Natural killer cell (primary cell): ENCODE measurements at regions not wholly inside any gene's neighbourhood (a gene's known extent, or its start where the extent isn't known, plus 50 kb on each side); places are given as distances from the start of the nearest gene placed in this dataset.

ENCODE experiments used
- ATAC-seq, 3 donors: fragments of 150-1000 bp in 2 of 3; fragments of 200-7000 bp in 1 of 3; cut with Tn5 transposase; 1 replicate in 1 of 3; 2 replicates in 2 of 3; pipeline ENCODE4 v1.10.0; 2021; ENCODE audit warnings: mild to moderate bottlenecking in 2 of 3, moderate library complexity in 2 of 3
- DNase-seq, 2 donors: peaks; one replicate each; pipeline versions ENCODE4 v3.0.0 to v3.0.0-alpha.2; 2013 to 2021; ENCODE audit warnings: mixed read lengths in 1 of 2
- H3K27ac ChIP-seq: one replicate; pipeline ENCODE4 v1.5.1; 2013; ENCODE audit warnings: mild to moderate bottlenecking, low read length
- H3K27me3 ChIP-seq: one replicate; pipeline ENCODE4 v1.6.1; 2013; ENCODE audit warnings: low read length; ENCODE audit not compliant: control insufficient read depth, insufficient read depth
- H3K36me3 ChIP-seq: one replicate; pipeline ENCODE4 v1.6.1; 2013; ENCODE audit warnings: low read length; ENCODE audit not compliant: control insufficient read depth, insufficient read depth
- H3K4me1 ChIP-seq: one replicate; pipeline ENCODE4 v1.6.1; 2013; ENCODE audit warnings: low read length; ENCODE audit not compliant: control insufficient read depth, insufficient read depth
- H3K4me3 ChIP-seq: one replicate; pipeline ENCODE4 v1.5.1; 2013; ENCODE audit warnings: low read length
- H3K9me3 ChIP-seq: one replicate; pipeline ENCODE4 v1.6.1; 2013; ENCODE audit warnings: low read length; ENCODE audit not compliant: control insufficient read depth, insufficient read depth
- H3K27ac Mint-ChIP-seq, 2 donors: one replicate each; pipeline ENCODE4 v1.8.0; 2022; ENCODE audit warnings: mild to moderate bottlenecking in 2 of 2, mixed read lengths in 2 of 2, moderate library complexity in 1 of 2
- H3K27me3 Mint-ChIP-seq, 2 donors: one replicate each; pipeline ENCODE4 v1.8.0; 2022; ENCODE audit warnings: low read depth in 2 of 2, mixed read lengths in 2 of 2
- H3K36me3 Mint-ChIP-seq: one replicate; pipeline ENCODE4 v1.8.0; 2022; ENCODE audit warnings: mixed read lengths
- H3K4me1 Mint-ChIP-seq, 2 donors: one replicate each; pipeline ENCODE4 v1.8.0; 2022; ENCODE audit warnings: mixed read lengths in 2 of 2
- H3K4me3 Mint-ChIP-seq: one replicate; pipeline ENCODE4 v1.8.0; 2022; ENCODE audit warnings: mild to moderate bottlenecking, moderate library complexity, mixed read lengths
- H3K9me3 Mint-ChIP-seq, 2 donors: one replicate each; pipeline ENCODE4 v1.8.0; 2022; ENCODE audit warnings: mixed read lengths in 2 of 2
- WGBS: methylation state at CpG from one replicate; pipeline ENCODE4 v1.1.7; 2013; ENCODE audit warnings: missing lambda C conversion rate; ENCODE audit not compliant: insufficient coverage; 5-methylcytosine and 5-hydroxymethylcytosine counted together
- intact Hi-C: fragments of 100-400 bp; cut with micrococcal nuclease; formaldehyde crosslinking; loops from one replicate; pipeline ENCODE4 v1.14.2; 2022
- TF ChIP-seq, protein P1 (sequence below): fragments of 200-600 bp; IDR thresholded peaks from one replicate; pipeline ENCODE4 v1.8.0; 2022; ENCODE audit warnings: antibody characterized with exemption

DNA sequence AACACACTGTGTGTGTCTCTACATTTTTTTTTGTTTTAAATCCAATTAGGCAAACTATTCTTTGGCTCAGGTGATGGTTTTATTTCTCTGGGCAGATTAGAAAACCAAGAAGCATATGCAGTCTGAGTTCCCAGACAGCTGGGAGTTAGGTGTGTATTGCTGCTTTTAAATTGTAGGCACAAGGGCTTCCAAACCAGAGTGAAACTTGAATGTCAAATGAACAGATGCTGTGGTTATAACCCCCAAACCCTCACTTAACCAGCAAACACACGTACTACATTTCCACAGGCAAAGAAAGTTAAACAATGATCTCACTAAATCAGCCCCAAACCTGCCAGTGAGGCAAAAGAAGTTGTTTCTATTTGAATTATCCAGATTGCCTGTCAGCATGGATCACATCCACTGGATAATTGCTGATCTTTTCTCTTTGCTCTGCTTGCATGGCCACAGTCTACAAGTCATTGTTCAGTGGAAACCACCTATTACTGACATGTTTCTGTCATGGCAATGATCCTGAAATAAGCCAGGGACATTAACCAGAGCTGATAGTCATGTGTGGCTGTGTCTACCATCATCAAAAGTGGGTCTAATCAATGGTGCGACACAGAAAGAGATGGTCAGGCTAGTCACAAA is 576.5 kb upstream of the PLXNA2 start:
- Mint-ChIP-seq H3K4me3 (no peak overlapping the region), H3K27ac (no peak overlapping the region), H3K27me3 (no peaks in the 10 kb centered on the region), H3K4me1 (no peaks in the 10 kb centered on the region), H3K36me3 (no peaks in the 10 kb centered on the region), H3K9me3 (peaks cover 4 to 5% of the 10 kb centered on the region in 2 donors)
- Histone ChIP-seq H3K4me1 (no peaks in the 10 kb centered on the region), H3K27me3 (no peaks in the 10 kb centered on the region), H3K9me3 (no peaks in the 10 kb centered on the region), H3K36me3 (no peaks in the 10 kb centered on the region), H3K4me3 (no peak overlapping the region), H3K27ac (no peak overlapping the region)
- 0% methylated on average over 1 of the region's 2 CpGs for WGBS
- TF ChIP-seq, protein P1, sequence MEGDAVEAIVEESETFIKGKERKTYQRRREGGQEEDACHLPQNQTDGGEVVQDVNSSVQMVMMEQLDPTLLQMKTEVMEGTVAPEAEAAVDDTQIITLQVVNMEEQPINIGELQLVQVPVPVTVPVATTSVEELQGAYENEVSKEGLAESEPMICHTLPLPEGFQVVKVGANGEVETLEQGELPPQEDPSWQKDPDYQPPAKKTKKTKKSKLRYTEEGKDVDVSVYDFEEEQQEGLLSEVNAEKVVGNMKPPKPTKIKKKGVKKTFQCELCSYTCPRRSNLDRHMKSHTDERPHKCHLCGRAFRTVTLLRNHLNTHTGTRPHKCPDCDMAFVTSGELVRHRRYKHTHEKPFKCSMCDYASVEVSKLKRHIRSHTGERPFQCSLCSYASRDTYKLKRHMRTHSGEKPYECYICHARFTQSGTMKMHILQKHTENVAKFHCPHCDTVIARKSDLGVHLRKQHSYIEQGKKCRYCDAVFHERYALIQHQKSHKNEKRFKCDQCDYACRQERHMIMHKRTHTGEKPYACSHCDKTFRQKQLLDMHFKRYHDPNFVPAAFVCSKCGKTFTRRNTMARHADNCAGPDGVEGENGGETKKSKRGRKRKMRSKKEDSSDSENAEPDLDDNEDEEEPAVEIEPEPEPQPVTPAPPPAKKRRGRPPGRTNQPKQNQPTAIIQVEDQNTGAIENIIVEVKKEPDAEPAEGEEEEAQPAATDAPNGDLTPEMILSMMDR: no peak
- DNase-seq: no peak
- intact Hi-C loops: no loop called here
- ATAC-seq: no peak

DNA sequence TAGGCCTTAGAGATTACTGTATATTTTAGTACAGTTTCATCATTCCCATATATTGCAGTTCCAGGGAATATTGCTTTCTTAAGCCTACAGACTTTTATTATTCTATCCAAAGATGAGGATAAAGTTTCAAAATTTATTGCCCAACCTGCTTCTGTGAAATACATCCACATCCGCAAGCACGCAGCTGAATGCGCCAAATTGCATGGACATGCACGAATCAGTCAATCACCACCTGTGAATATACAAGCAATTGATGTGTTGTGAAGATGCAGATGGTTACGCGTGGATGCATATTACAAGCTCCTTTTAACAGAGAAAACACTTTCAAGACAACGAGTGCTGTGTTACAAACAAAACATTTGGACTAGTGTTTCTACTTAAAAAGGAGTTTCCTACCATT is 577.8 kb upstream of the PLXNA2 start:
- 82% methylated on average over 5 of the region's 7 CpGs for WGBS
- H3K27ac Mint-ChIP-seq: no peak overlapping the region
- TF ChIP-seq, protein P1: no peak
- Histone ChIP-seq H3K36me3 (no peaks in the 10 kb centered on the region), H3K27ac (no peak overlapping the region), H3K9me3 (no peaks in the 10 kb centered on the region), H3K4me3 (no peak overlapping the region), H3K4me1 (no peaks in the 10 kb centered on the region), H3K27me3 (no peaks in the 10 kb centered on the region)
- intact Hi-C loops: no loop called here
- H3K36me3 Mint-ChIP-seq: no peaks in the 10 kb centered on the region
- no peaks in the 10 kb centered on the region for H3K4me1 Mint-ChIP-seq
- DNase-seq: no peak
- no peaks in the 10 kb centered on the region for H3K27me3 Mint-ChIP-seq
- no peak for ATAC-seq
- H3K9me3 Mint-ChIP-seq: peaks cover 5 to 6% of the 10 kb centered on the region in 2 donors
- no peak overlapping the region for H3K4me3 Mint-ChIP-seq

DNA sequence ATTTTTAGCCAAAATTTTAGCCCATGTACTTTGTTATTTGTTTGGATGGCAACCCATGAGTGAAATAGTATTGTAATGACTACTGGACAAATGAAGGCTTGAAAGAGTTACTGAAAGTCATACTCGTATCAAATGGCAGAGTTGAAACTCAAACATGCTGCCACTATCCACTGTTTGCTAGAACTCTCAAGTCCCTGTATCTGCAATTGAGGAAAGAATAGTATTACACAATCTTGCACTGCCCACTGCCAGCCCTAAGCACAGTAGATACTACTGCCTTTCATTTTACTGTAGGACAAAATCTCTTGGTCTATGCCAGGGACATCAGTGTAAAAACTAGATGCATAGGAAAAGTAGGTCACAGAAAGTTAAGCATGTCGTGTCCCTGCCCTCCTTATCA is 581.1 kb upstream of the PLXNA2 start:
- DNase-seq: no peak
- Histone ChIP-seq H3K9me3 (no peaks in the 10 kb centered on the region), H3K27me3 (no peaks in the 10 kb centered on the region), H3K36me3 (no peaks in the 10 kb centered on the region), H3K4me1 (no peaks in the 10 kb centered on the region), H3K27ac (no peak overlapping the region), H3K4me3 (no peak overlapping the region)
- intact Hi-C loops: no loop called here
- no peaks in the 10 kb centered on the region for H3K27me3 Mint-ChIP-seq
- TF ChIP-seq, protein P1: no peak
- ATAC-seq: no peak
- H3K4me3 Mint-ChIP-seq: no peak overlapping the region
- no peaks in the 10 kb centered on the region for H3K4me1 Mint-ChIP-seq
- H3K36me3 Mint-ChIP-seq: no peaks in the 10 kb centered on the region
- 67% methylated on average over 2 of the region's 2 CpGs for WGBS
- no peak overlapping the region for H3K27ac Mint-ChIP-seq
- peaks cover 2% of the 10 kb centered on the region in 2 donors for H3K9me3 Mint-ChIP-seq

DNA sequence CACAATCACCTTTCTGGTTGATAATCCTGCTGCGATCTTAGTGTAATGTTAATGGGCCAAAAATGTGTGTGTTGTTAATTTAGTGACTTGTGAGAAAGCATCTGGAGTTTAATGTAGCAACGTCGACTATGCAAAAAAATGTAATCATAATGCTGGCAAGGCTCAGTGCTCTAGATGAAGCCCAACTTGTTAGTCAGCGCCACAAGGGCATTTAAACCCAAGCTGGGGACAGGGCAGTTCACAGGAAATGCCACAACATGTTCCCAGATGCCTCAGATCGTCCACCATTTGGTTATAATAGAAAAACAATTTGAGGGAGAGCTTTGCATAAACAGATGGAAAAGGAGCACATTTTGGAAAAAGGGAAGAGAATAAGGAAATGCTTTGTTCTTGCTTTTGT is 585.4 kb upstream of the PLXNA2 start:
- Mint-ChIP-seq H3K9me3 (peaks cover 2% of the 10 kb centered on the region in 2 donors), H3K27me3 (no peaks in the 10 kb centered on the region), H3K36me3 (no peaks in the 10 kb centered on the region), H3K4me3 (no peak overlapping the region), H3K4me1 (no peaks in the 10 kb centered on the region), H3K27ac (no peak overlapping the region)
- H3K9me3 ChIP-seq: no peaks in the 10 kb centered on the region
- 68% methylated on average over 4 of the region's 5 CpGs for WGBS
- DNase-seq (no peak), ATAC-seq (no peak)
- no peaks in the 10 kb centered on the region for H3K36me3 ChIP-seq
- no peaks in the 10 kb centered on the region for H3K4me1 ChIP-seq
- TF ChIP-seq, protein P1: no peak
- no peak overlapping the region for H3K27ac ChIP-seq
- intact Hi-C loops: no loop called here
- H3K27me3 ChIP-seq: no peaks in the 10 kb centered on the region
- no peak overlapping the region for H3K4me3 ChIP-seq
